GM12872 (cell line): ENCODE measurements at regions not wholly inside any gene's neighbourhood (a gene's known extent, or its start where the extent isn't known, plus 50 kb on each side); places are given as distances from the start of the nearest gene placed in this dataset.

Experiments
- TF ChIP-seq, protein P1 (sequence below): IDR thresholded peaks from 3 replicates; pipeline ENCODE4 v1.5.1; 2011; ENCODE audit warnings: low read depth, mild to moderate bottlenecking, low read length, moderate library complexity; ENCODE audit not compliant: insufficient read depth

DNA sequence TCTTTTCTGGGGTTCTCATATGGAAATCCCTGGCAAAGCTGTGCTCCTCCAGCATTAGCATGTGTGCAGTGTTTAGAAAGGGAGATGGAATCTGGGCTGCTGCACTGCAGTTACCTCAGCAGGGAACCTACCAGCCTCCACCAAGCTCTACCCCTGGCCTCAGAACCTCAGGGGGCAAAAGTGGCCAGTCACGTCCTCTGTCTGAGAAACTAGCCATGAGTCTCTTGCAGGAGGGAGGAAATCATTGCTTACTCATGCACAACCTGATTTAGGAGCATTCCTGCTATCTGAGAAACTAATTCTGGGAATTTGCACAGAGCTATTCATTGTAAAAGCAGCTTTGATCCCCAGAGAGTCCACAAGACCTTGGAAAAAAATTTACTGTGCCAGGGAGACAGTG, 80.6 kb upstream of the IPO9 start:
- TF ChIP-seq, protein P1, sequence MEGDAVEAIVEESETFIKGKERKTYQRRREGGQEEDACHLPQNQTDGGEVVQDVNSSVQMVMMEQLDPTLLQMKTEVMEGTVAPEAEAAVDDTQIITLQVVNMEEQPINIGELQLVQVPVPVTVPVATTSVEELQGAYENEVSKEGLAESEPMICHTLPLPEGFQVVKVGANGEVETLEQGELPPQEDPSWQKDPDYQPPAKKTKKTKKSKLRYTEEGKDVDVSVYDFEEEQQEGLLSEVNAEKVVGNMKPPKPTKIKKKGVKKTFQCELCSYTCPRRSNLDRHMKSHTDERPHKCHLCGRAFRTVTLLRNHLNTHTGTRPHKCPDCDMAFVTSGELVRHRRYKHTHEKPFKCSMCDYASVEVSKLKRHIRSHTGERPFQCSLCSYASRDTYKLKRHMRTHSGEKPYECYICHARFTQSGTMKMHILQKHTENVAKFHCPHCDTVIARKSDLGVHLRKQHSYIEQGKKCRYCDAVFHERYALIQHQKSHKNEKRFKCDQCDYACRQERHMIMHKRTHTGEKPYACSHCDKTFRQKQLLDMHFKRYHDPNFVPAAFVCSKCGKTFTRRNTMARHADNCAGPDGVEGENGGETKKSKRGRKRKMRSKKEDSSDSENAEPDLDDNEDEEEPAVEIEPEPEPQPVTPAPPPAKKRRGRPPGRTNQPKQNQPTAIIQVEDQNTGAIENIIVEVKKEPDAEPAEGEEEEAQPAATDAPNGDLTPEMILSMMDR, result no peak

DNA sequence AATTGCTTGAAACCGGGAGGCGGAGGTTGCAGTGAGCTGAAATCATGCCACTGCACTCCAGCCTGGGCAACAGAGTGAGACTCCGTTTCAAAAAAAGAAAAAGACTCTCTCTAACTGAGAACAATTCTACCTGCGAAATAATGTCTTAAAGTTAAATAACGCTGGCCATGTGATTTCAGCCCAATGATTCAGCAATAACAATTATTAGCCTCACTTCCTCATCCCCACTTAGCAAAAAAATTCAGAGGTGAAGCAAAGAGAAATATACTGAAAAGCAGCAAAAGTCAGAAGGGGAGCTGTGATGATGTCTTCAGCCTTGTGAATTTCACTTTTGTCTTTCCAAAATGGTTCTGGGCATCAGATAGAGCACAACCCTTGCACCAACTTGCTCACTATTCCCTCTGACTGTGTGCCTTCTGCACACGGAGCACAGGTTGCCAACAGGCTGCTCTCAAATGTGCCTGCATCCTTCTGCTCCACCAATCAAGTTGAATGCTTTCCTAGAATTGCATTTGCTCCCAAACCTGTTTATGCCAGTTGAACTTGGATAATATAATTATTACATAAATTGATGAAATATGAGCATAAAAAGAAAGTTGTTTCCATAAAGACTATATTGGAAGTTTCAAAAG, 79.8 kb upstream of the IPO9 start:
- TF ChIP-seq, protein P1, result no peak

DNA sequence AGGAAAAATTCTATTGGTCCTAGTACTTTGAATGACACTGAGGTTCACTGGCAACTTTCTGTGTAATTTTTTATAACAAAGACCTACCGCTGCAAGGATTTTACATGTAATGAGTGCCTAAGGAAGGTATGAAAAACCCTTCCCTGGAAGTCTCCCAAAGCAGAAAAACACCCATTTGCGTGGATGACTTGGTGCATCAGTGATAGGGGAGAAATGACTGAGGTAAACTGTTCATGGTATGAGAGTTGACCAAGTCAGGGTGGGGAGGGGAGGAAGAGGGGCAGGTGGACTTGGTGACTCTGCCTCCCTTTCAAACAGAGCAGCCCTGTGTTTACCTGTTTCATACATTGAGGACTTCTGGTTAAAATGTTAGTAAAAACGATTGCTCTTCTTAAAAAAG, 78.8 kb upstream of the IPO9 start:
- TF ChIP-seq, protein P1, result no peak

DNA sequence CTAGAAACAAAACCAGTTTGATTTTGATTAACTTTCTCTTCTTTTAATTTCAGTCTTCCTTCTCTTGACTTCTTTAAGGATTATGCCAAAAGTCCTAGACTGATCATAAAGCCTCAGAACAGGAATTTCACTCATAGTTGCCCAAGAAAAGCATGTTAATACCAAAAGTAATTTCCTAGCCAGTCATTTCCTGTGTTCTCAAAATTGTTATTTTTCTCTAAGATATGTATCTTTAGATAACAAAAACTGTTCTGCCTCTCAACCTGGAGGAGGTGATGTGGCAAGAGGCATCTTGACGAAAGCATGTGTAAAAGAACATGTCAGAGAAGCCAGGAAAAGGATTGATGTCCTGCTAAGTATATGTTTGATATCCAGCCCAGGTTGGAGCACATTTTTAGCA, 78.0 kb upstream of the IPO9 start:
- TF ChIP-seq, protein P1, result no peak

DNA sequence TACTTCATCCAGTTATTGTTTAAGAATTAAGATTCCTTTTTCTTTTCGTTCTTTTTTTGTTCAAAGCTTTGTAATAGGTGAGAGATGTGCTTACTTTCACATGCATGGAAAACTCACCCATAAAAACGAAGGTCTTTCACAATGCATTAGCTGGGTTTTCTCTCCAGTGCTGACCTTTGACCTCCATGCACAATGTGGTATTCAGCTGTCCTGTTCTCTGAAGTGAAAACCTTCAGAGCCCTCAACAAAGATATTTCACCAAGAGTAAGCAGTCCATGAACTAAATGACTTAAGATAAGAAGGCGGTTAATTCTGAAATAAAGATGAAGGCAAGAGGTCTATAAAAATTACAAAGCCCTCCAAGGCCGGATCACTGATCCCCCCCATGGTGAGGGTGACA, 77.1 kb upstream of the IPO9 start:
- TF ChIP-seq, protein P1, result no peak

DNA sequence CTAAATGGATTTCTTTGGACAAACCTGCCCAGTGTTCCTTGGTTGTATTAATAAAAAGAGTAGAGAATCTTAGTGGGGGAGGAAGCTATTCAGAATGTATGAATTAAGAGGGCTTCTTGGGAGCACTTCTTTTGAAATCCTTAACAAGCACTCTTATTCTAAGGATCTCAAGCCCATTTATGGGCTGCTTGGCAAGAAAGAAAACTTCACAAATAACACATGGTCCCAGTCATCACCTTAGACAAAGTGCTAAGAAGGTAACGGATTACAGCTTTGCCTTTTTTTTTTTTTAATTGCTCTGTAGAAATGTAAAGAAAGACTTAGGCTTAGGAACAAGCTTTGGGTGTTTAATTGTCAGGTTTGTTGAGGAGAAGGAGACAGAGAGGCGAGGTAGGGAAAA, 76.6 kb upstream of the IPO9 start:
- TF ChIP-seq, protein P1, result no peak

DNA sequence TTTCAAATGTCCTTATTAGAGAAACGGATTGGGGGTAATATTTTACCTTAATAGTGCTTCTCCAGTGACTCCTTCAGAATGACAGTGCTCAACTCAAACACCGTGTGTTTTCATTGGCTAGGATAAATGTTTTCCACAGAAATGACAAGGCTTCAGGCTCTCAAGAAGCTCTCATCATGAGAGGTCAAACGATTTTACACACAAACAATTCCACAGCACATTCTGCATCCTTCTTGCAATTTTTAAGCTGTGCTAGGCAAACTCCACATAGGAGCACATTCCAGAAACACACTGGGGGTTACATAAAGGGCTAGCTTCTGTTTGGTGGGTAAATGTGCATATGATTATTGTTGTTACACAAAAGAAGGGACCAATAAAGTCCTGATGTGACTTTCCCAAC, 75.5 kb upstream of the IPO9 start:
- TF ChIP-seq, protein P1, result no peak
